MM.1S (cell line): ENCODE measurements at regions not wholly inside any gene's neighbourhood (a gene's known extent, or its start where the extent isn't known, plus 50 kb on each side); places are given as distances from the start of the nearest gene placed in this dataset.

Source experiments
- DNase-seq: peaks from one replicate; pipeline ENCODE4 v3.0.0-alpha.2; 2015
- H2AFZ ChIP-seq: fragments of 300-600 bp; sonication (generic); 2 replicates; pipeline ENCODE4 v1.6.0; 2016; ENCODE audit warnings: antibody characterized with exemption, low read length
- H3F3A ChIP-seq: fragments of 300-600 bp; sonication (generic); 2 replicates; pipeline ENCODE4 v1.6.1; 2016; ENCODE audit warnings: mild to moderate bottlenecking, antibody characterized with exemption, low read length, moderate library complexity, mixed read lengths; ENCODE audit not compliant: insufficient read depth
- H3K27ac ChIP-seq: fragments of 300-600 bp; sonication (generic); 2 replicates; pipeline ENCODE4 v1.5.1; 2016; ENCODE audit warnings: mild to moderate bottlenecking, low read length
- H3K27me3 ChIP-seq: fragments of 300-600 bp; sonication (generic); replicated peaks from 2 replicates; pipeline ENCODE4 v1.6.0; 2016; ENCODE audit warnings: low read length; ENCODE audit not compliant: insufficient read depth
- H3K36me3 ChIP-seq: fragments of 300-600 bp; sonication (generic); replicated peaks from 2 replicates; pipeline ENCODE4 v1.6.1; 2016; ENCODE audit warnings: mild to moderate bottlenecking, low read length, mixed read lengths; ENCODE audit not compliant: insufficient read depth
- H3K4me1 ChIP-seq: fragments of 300-600 bp; sonication (generic); 2 replicates; pipeline ENCODE4 v1.6.1; 2016; ENCODE audit warnings: low read length, mixed read lengths
- H3K4me2 ChIP-seq: fragments of 300-600 bp; sonication (generic); 2 replicates; pipeline ENCODE4 v1.6.0; 2016; ENCODE audit warnings: low read depth, low read length
- H3K4me3 ChIP-seq: fragments of 300-600 bp; sonication (generic); 2 replicates; pipeline ENCODE4 v1.5.1; 2016; ENCODE audit warnings: low read length, mixed read lengths
- H3K79me2 ChIP-seq: fragments of 300-600 bp; sonication (generic); 2 replicates; pipeline ENCODE4 v1.6.1; 2016; ENCODE audit warnings: mixed run types, low read length, mixed read lengths
- H3K9ac ChIP-seq: fragments of 300-600 bp; sonication (generic); 2 replicates; pipeline ENCODE4 v1.6.1; 2016; ENCODE audit warnings: low read length, mixed read lengths
- H3K9me2 ChIP-seq: fragments of 300-600 bp; sonication (generic); replicated peaks from 2 replicates; pipeline ENCODE4 v1.6.1; 2016; ENCODE audit warnings: mild to moderate bottlenecking, low read length, mixed read lengths; ENCODE audit not compliant: insufficient read depth
- H3K9me3 ChIP-seq: fragments of 300-600 bp; sonication (generic); replicated peaks from 2 replicates; pipeline ENCODE4 v1.6.1; 2016; ENCODE audit warnings: mild to moderate bottlenecking, low read length, mixed read lengths; ENCODE audit not compliant: insufficient read depth
- H4K20me1 ChIP-seq: fragments of 300-600 bp; sonication (generic); 2 replicates; pipeline ENCODE4 v1.6.1; 2016; ENCODE audit warnings: mild to moderate bottlenecking, low read length, moderate library complexity, mixed read lengths; ENCODE audit not compliant: insufficient read depth
- EZH2 ChIP-seq: fragments of 300-600 bp; sonication (generic); optimal IDR thresholded peaks from 2 replicates; pipeline ENCODE3; 2017; ENCODE audit warnings: low read depth, mild to moderate bottlenecking, antibody characterized with exemption, low read length, mixed read lengths
- EZH2phosphoT487 ChIP-seq: fragments of 300-600 bp; sonication (generic); IDR thresholded peaks from 2 replicates; pipeline ENCODE4 v1.6.1; 2018; ENCODE audit warnings: antibody characterized with exemption, low read length
- TF ChIP-seq, protein P1 (sequence below): fragments of 300-600 bp; sonication (generic); IDR thresholded peaks from 2 replicates; pipeline ENCODE4 v1.5.1; 2016; ENCODE audit warnings: antibody characterized with exemption, low read length, mixed read lengths

DNA sequence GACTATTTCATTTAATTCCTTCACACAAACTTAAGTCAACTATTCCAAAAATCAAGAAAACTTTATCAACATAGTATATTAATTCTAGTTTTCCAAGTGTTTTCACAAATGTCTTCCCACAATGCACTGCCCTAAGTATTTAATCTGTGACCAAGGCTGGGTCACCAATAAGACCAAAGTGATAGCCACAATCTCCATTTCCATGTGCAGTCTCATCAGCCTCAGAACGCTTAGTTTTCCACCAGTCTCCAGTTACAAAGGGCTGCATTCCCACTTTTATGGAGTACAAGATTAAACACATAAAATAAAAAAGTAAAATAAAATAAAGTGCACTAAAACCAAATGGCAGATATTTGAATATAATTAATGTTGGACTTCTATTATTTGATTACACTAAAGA lies 371.6 kb upstream of the CCNH start:
- Histone ChIP-seq H3K79me2 (no peaks in the 10 kb centered on the region), H3K27ac (no peak overlapping the region), H3F3A (no peaks in the 10 kb centered on the region), H3K27me3 (0 out of 2 replicates have a peak, but pooled peaks cover 3% of the 10 kb centered on the region), H2AFZ (no peak overlapping the region), H3K4me2 (no peak overlapping the region), H4K20me1 (no peaks in the 10 kb centered on the region), H3K36me3 (no peaks in the 10 kb centered on the region), H3K4me1 (peaks cover 3% of the 10 kb centered on the region; the same call in 1 of the 2 replicates), H3K9me2 (no peaks in the 10 kb centered on the region), H3K4me3 (no peak overlapping the region), H3K9ac (no peak overlapping the region), H3K9me3 (no peaks in the 10 kb centered on the region)
- no peak for TF ChIP-seq EZH2
- TF ChIP-seq, protein P1, sequence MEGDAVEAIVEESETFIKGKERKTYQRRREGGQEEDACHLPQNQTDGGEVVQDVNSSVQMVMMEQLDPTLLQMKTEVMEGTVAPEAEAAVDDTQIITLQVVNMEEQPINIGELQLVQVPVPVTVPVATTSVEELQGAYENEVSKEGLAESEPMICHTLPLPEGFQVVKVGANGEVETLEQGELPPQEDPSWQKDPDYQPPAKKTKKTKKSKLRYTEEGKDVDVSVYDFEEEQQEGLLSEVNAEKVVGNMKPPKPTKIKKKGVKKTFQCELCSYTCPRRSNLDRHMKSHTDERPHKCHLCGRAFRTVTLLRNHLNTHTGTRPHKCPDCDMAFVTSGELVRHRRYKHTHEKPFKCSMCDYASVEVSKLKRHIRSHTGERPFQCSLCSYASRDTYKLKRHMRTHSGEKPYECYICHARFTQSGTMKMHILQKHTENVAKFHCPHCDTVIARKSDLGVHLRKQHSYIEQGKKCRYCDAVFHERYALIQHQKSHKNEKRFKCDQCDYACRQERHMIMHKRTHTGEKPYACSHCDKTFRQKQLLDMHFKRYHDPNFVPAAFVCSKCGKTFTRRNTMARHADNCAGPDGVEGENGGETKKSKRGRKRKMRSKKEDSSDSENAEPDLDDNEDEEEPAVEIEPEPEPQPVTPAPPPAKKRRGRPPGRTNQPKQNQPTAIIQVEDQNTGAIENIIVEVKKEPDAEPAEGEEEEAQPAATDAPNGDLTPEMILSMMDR: no peak
- no peak for TF ChIP-seq EZH2phosphoT487
- DNase-seq: no peak

DNA sequence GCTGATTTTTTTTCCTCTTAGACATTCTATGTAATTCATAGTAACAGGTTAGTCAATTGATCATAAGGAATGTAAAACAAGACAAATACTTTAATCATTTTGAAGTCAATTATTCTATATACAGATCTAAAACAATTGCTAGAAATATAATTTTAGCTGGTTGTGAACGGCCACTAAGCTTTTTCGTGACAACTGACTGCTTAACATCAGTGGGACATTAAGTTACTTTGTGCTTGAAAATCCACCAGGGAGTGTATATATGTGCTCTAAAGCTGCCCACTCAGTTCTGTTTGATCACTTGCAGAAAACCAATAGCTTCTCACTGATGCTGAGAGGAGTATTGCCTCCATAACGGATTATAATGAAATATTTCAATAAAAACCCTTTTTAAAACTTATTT lies 370.2 kb upstream of the CCNH start:
- Histone ChIP-seq H3K4me3 (no peak overlapping the region), H3K4me1 (peaks cover 3% of the 10 kb centered on the region; the same call in 1 of the 2 replicates)

GRCh38 chr5:87781976-87782375 lies 369.2 kb upstream of the CCNH start:
- H4K20me1 ChIP-seq: no peaks in the 10 kb centered on the region
- no peak overlapping the region for H3K4me3 ChIP-seq
- no peak overlapping the region for H2AFZ ChIP-seq
- no peak overlapping the region for H3K9ac ChIP-seq
- 0 out of 2 replicates have a peak, but pooled peaks cover 3% of the 10 kb centered on the region for H3K27me3 ChIP-seq
- no peaks in the 10 kb centered on the region for H3F3A ChIP-seq
- no peak overlapping the region for H3K27ac ChIP-seq
- H3K9me2 ChIP-seq: no peaks in the 10 kb centered on the region
- H3K9me3 ChIP-seq: no peaks in the 10 kb centered on the region
- no peak for DNase-seq
- H3K4me2 ChIP-seq: no peak overlapping the region
- H3K79me2 ChIP-seq: no peaks in the 10 kb centered on the region
- H3K36me3 ChIP-seq: no peaks in the 10 kb centered on the region
- H3K4me1 ChIP-seq: peaks cover 3% of the 10 kb centered on the region; the same call in 1 of the 2 replicates
- TF ChIP-seq EZH2: no peak
- TF ChIP-seq, protein P1: no peak
- TF ChIP-seq EZH2phosphoT487: no peak

More for the DNA sequence above, 370.2 kb upstream of the CCNH start:
- no peak for DNase-seq
- no peaks in the 10 kb centered on the region for H3K9me2 ChIP-seq
- no peaks in the 10 kb centered on the region for H4K20me1 ChIP-seq
- no peaks in the 10 kb centered on the region for H3F3A ChIP-seq
- H3K4me2 ChIP-seq: no peak overlapping the region
- no peak for TF ChIP-seq EZH2phosphoT487
- TF ChIP-seq EZH2: no peak
- TF ChIP-seq, protein P1: no peak
- no peak overlapping the region for H2AFZ ChIP-seq
- no peaks in the 10 kb centered on the region for H3K9me3 ChIP-seq
- no peak overlapping the region for H3K9ac ChIP-seq
- 0 out of 2 replicates have a peak, but pooled peaks cover 3% of the 10 kb centered on the region for H3K27me3 ChIP-seq
- no peaks in the 10 kb centered on the region for H3K79me2 ChIP-seq
- H3K36me3 ChIP-seq: no peaks in the 10 kb centered on the region
- H3K27ac ChIP-seq: no peak overlapping the region
